Suprapubic skin (tissue), 3 donors: ENCODE measurements at regions not wholly inside any gene's neighbourhood (a gene's known extent, or its start where the extent isn't known, plus 50 kb on each side); places are given as distances from the start of the nearest gene placed in this dataset.

Experiments
- CTCF ChIP-seq, 2 donors: fragments of 200-600 bp in 1 of 2; fragments of 450-650 bp in 1 of 2; sonication (generic) in 1 of 2; IDR thresholded peaks; one replicate each; pipeline ENCODE4 v1.5.1; 2016 to 2019; ENCODE audit warnings: antibody characterized with exemption in 2 of 2, mild to moderate bottlenecking in 1 of 2, moderate library complexity in 1 of 2
- EP300 ChIP-seq: sonication (generic); formaldehyde crosslinking; IDR thresholded peaks from one replicate; pipeline ENCODE4 v1.6.1; 2017; ENCODE audit warnings: antibody characterized with exemption
- POLR2A ChIP-seq, 2 donors: fragments of 450-650 bp; IDR thresholded peaks; one replicate each; pipeline ENCODE4 v1.6.1; 2017; ENCODE audit warnings: antibody characterized with exemption in 2 of 2, mild to moderate bottlenecking in 2 of 2, moderate library complexity in 2 of 2

GRCh38 chr1:234920136-234920842 is 208.3 kb downstream of the TOMM20 start:
- TF ChIP-seq CTCF (IDR thresholded peaks at IDR 0.05) (no peak), EP300 (no peak), POLR2A (IDR thresholded peaks at IDR 0.05) (no peak)
